ENCODE measurements at regions not wholly inside any gene's neighbourhood (a gene's known extent, or its start where the extent isn't known, plus 50 kb on each side); places are given as distances from the start of the nearest gene placed in this dataset.

- no peaks in the 10 kb centered on the region for H3K27me3 Mint-ChIP-seq
- Histone ChIP-seq H3K27me3 (ENCODE audit: control insufficient read depth in 1 of 2, insufficient read depth in 2 of 2, low read length in 2 of 2) (no peaks in the 10 kb centered on the region), H3K27ac (ENCODE audit: low read depth in 1 of 2, low read length in 2 of 2) (no peak overlapping the region), H3K4me3 (ENCODE audit: low read length) (no peak overlapping the region), H3K9me3 (ENCODE audit: control insufficient read depth in 1 of 2, insufficient read depth in 1 of 2, low read length in 2 of 2) (peaks cover 0 to 5% of the 10 kb centered on the region in 2 experiments), H3K4me1 (ENCODE audit: insufficient read depth, low read length) (no peaks in the 10 kb centered on the region), H3K36me3 (ENCODE audit: insufficient read depth, low read length) (no peaks in the 10 kb centered on the region)
- TF ChIP-seq CTCF (IDR thresholded peaks at IDR 0.05) = no peak
- peaks cover 8% of the 10 kb centered on the region for H3K9me3 Mint-ChIP-seq
- ATAC-seq (ENCODE audit: poor library complexity) (no peak), DNase-seq (no peak)
- intact Hi-C loops (cut with DNase I, micrococcal nuclease) = no loop called here
- ChIA-PET CTCF (no interaction called here), POLR2A (no interaction called here)
- no peak overlapping the region for H3K27ac Mint-ChIP-seq
- H3K4me3 Mint-ChIP-seq = no peak overlapping the region
- H3K36me3 Mint-ChIP-seq (ENCODE audit: low read depth) = no peaks in the 10 kb centered on the region
- H3K4me1 Mint-ChIP-seq (ENCODE audit: low read depth) = peaks cover 8% of the 10 kb centered on the region
Observed at GRCh38 chr4:38281371-38282071, 321.3 kb downstream of the PTTG2 start.

GRCh38 chr4:38283724-38284123 lies 323.5 kb downstream of the PTTG2 start:
- peaks cover 8% of the 10 kb centered on the region for H3K4me1 Mint-ChIP-seq (ENCODE audit: low read depth)
- ChIA-PET CTCF (no interaction called here), POLR2A (no interaction called here)
- Histone ChIP-seq H3K4me1 (ENCODE audit: insufficient read depth, low read length) (no peaks in the 10 kb centered on the region), H3K27ac (ENCODE audit: low read depth in 1 of 2, low read length in 2 of 2) (no peak overlapping the region), H3K4me3 (ENCODE audit: low read length) (no peak overlapping the region), H3K36me3 (ENCODE audit: insufficient read depth, low read length) (no peaks in the 10 kb centered on the region), H3K27me3 (ENCODE audit: control insufficient read depth in 1 of 2, insufficient read depth in 2 of 2, low read length in 2 of 2) (no peaks in the 10 kb centered on the region), H3K9me3 (ENCODE audit: control insufficient read depth in 1 of 2, insufficient read depth in 1 of 2, low read length in 2 of 2) (peaks cover 0 to 2% of the 10 kb centered on the region in 2 experiments)
- H3K36me3 Mint-ChIP-seq (ENCODE audit: low read depth) = no peaks in the 10 kb centered on the region
- no peak overlapping the region for H3K27ac Mint-ChIP-seq
- no peaks in the 10 kb centered on the region for H3K27me3 Mint-ChIP-seq
- H3K9me3 Mint-ChIP-seq = no peaks in the 10 kb centered on the region
- intact Hi-C loops (cut with DNase I, micrococcal nuclease) = no loop called here
- no peak overlapping the region for H3K4me3 Mint-ChIP-seq
- no peak for DNase-seq
- no peak for ATAC-seq (ENCODE audit: poor library complexity)
- TF ChIP-seq CTCF (IDR thresholded peaks at IDR 0.05) = no peak

GRCh38 chr4:38284294-38285030 lies 324.3 kb downstream of the PTTG2 start:
- peaks cover 8% of the 10 kb centered on the region for H3K4me1 Mint-ChIP-seq (ENCODE audit: low read depth)
- H3K4me3 Mint-ChIP-seq = no peak overlapping the region
- Histone ChIP-seq H3K4me1 (ENCODE audit: insufficient read depth, low read length) (no peaks in the 10 kb centered on the region), H3K4me3 (ENCODE audit: low read length) (no peak overlapping the region), H3K27ac (ENCODE audit: low read depth in 1 of 2, low read length in 2 of 2) (no peak overlapping the region), H3K27me3 (ENCODE audit: control insufficient read depth in 1 of 2, insufficient read depth in 2 of 2, low read length in 2 of 2) (no peaks in the 10 kb centered on the region), H3K36me3 (ENCODE audit: insufficient read depth, low read length) (no peaks in the 10 kb centered on the region), H3K9me3 (ENCODE audit: control insufficient read depth in 1 of 2, insufficient read depth in 1 of 2, low read length in 2 of 2) (no peaks in the 10 kb centered on the region)
- no peak for TF ChIP-seq CTCF (IDR thresholded peaks at IDR 0.05)
- POLR2A ChIA-PET = no interaction called here
- H3K36me3 Mint-ChIP-seq (ENCODE audit: low read depth) = no peaks in the 10 kb centered on the region
- DNase-seq = no peak
- CTCF ChIA-PET = no interaction called here
- H3K27ac Mint-ChIP-seq = no peak overlapping the region
- no peaks in the 10 kb centered on the region for H3K9me3 Mint-ChIP-seq
- no peak for ATAC-seq (ENCODE audit: poor library complexity)
- H3K27me3 Mint-ChIP-seq = no peaks in the 10 kb centered on the region
- intact Hi-C loops (cut with DNase I, micrococcal nuclease) = no loop called here
